PC-9 (cell line): ENCODE measurements at regions not wholly inside any gene's neighbourhood (a gene's known extent, or its start where the extent isn't known, plus 50 kb on each side); places are given as distances from the start of the nearest gene placed in this dataset.

ENCODE experiments used
- EZH2 ChIP-seq: fragments of 200-600 bp; sonication (generic); IDR thresholded peaks from 2 replicates; pipeline ENCODE4 v1.8.0; 2017; ENCODE audit warnings: antibody characterized with exemption, low read depth
- TF ChIP-seq, protein P1 (sequence below): fragments of 200-600 bp; sonication (generic); conservative IDR thresholded peaks from 2 replicates; pipeline ENCODE4 v1.6.1; 2017; ENCODE audit warnings: mixed run types, antibody characterized with exemption, mild to moderate bottlenecking, moderate library complexity

GRCh38 chr20:23192469-23192868, 106.3 kb upstream of the CD93 start:
- TF ChIP-seq, protein P1, sequence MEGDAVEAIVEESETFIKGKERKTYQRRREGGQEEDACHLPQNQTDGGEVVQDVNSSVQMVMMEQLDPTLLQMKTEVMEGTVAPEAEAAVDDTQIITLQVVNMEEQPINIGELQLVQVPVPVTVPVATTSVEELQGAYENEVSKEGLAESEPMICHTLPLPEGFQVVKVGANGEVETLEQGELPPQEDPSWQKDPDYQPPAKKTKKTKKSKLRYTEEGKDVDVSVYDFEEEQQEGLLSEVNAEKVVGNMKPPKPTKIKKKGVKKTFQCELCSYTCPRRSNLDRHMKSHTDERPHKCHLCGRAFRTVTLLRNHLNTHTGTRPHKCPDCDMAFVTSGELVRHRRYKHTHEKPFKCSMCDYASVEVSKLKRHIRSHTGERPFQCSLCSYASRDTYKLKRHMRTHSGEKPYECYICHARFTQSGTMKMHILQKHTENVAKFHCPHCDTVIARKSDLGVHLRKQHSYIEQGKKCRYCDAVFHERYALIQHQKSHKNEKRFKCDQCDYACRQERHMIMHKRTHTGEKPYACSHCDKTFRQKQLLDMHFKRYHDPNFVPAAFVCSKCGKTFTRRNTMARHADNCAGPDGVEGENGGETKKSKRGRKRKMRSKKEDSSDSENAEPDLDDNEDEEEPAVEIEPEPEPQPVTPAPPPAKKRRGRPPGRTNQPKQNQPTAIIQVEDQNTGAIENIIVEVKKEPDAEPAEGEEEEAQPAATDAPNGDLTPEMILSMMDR = no peak
- no peak for TF ChIP-seq EZH2
